H9 (cell line): ENCODE measurements at regions not wholly inside any gene's neighbourhood (a gene's known extent, or its start where the extent isn't known, plus 50 kb on each side); places are given as distances from the start of the nearest gene placed in this dataset.

Experiments used
- DNase-seq: peaks from one replicate; pipeline ENCODE4 v3.0.0-alpha.2; 2017
- H2AFZ ChIP-seq: one replicate; pipeline ENCODE4 v1.6.1; 2013; ENCODE audit warnings: mild to moderate bottlenecking, low read length, control low read depth, moderate library complexity
- H2AK5ac ChIP-seq: 2 replicates; pipeline ENCODE4 v1.6.1; 2013; ENCODE audit warnings: low read length, control low read depth, mixed read lengths; ENCODE audit not compliant: insufficient read length
- H2BK120ac ChIP-seq: one replicate; pipeline ENCODE4 v1.6.1; 2013; ENCODE audit warnings: low read depth, mild to moderate bottlenecking, low read length, control low read depth, inconsistent platforms; ENCODE audit not compliant: poor library complexity, severe bottlenecking
- H2BK12ac ChIP-seq: 2 replicates; pipeline ENCODE4 v1.6.1; 2013; ENCODE audit warnings: low read length, control low read depth, mixed read lengths, low read depth; ENCODE audit not compliant: insufficient read length
- H2BK15ac ChIP-seq: 2 replicates; pipeline ENCODE4 v1.6.1; 2013; ENCODE audit warnings: low read depth, low read length, control low read depth
- H2BK20ac ChIP-seq: one replicate; pipeline ENCODE4 v1.6.1; 2013; ENCODE audit warnings: low read depth, mild to moderate bottlenecking, low read length, control low read depth, inconsistent platforms; ENCODE audit not compliant: poor library complexity, severe bottlenecking
- H2BK5ac ChIP-seq: 2 replicates; pipeline ENCODE4 v1.6.1; 2013; ENCODE audit warnings: low read length, control low read depth, mixed read lengths; ENCODE audit not compliant: insufficient read length
- H3K14ac ChIP-seq: 2 replicates; pipeline ENCODE4 v1.6.1; 2013; ENCODE audit warnings: low read length, control low read depth; ENCODE audit not compliant: insufficient read depth
- H3K18ac ChIP-seq: 2 replicates; pipeline ENCODE4 v1.6.1; 2013; ENCODE audit warnings: low read depth, mild to moderate bottlenecking, mixed read lengths, low read length, control low read depth; ENCODE audit not compliant: insufficient read length
- H3K23ac ChIP-seq: 2 replicates; pipeline ENCODE4 v1.6.1; 2013; ENCODE audit warnings: low read length, control low read depth, mixed read lengths, low read depth; ENCODE audit not compliant: insufficient read length
- H3K23me2 ChIP-seq: 2 replicates; pipeline ENCODE4 v1.6.1; 2013; ENCODE audit warnings: low read depth, mild to moderate bottlenecking, mixed read lengths, low read length, control low read depth; ENCODE audit not compliant: insufficient read length, poor library complexity, severe bottlenecking
- H3K27ac ChIP-seq: 2 replicates; pipeline ENCODE4 v1.5.1; 2013; ENCODE audit warnings: low read length, control low read depth, mixed read lengths, low read depth; ENCODE audit not compliant: insufficient read length
- H3K27me3 ChIP-seq: 2 replicates; pipeline ENCODE4 v1.6.1; 2013; ENCODE audit warnings: low read length, control low read depth, inconsistent platforms; ENCODE audit not compliant: insufficient read depth
- H3K4ac ChIP-seq: 2 replicates; pipeline ENCODE4 v1.6.1; 2013; ENCODE audit warnings: low read depth, mild to moderate bottlenecking, control low read depth, inconsistent platforms, low read length, moderate library complexity
- H3K4me1 ChIP-seq: 2 replicates; pipeline ENCODE4 v1.6.1; 2013; ENCODE audit warnings: low read length, control low read depth, inconsistent platforms; ENCODE audit not compliant: insufficient read depth
- H3K4me2 ChIP-seq: 2 replicates; pipeline ENCODE4 v1.6.1; 2013; ENCODE audit warnings: low read length, control low read depth, mixed read lengths; ENCODE audit not compliant: insufficient read length, insufficient read depth
- H3K56ac ChIP-seq: 2 replicates; pipeline ENCODE4 v1.6.1; 2013; ENCODE audit warnings: low read depth, mild to moderate bottlenecking, mixed read lengths, low read length, control low read depth; ENCODE audit not compliant: insufficient read length
- H3K79me1 ChIP-seq: 2 replicates; pipeline ENCODE4 v1.6.1; 2013; ENCODE audit warnings: low read depth, mild to moderate bottlenecking, moderate library complexity, low read length, control low read depth, inconsistent platforms; ENCODE audit not compliant: insufficient read depth, poor library complexity, severe bottlenecking
- H3K79me2 ChIP-seq: 2 replicates; pipeline ENCODE4 v1.6.1; 2013; ENCODE audit warnings: low read length, control low read depth, inconsistent platforms; ENCODE audit not compliant: insufficient read depth
- H3K9ac ChIP-seq: 2 replicates; pipeline ENCODE4 v1.6.1; 2013; ENCODE audit warnings: low read length, control low read depth, mixed read lengths; ENCODE audit not compliant: insufficient read length; ENCODE audit errors: extremely low read depth
- H3K9me3 ChIP-seq: one replicate; pipeline ENCODE4 v1.6.1; 2013; ENCODE audit warnings: low read depth, low read length, inconsistent platforms; ENCODE audit not compliant: control insufficient read depth
- H3T11ph ChIP-seq: one replicate; pipeline ENCODE4 v1.6.1; 2013; ENCODE audit warnings: mild to moderate bottlenecking, low read length, control low read depth, inconsistent platforms
- H4K20me1 ChIP-seq: one replicate; pipeline ENCODE4 v1.6.1; 2013; ENCODE audit not compliant: control insufficient read depth, insufficient read length, insufficient read depth
- H4K5ac ChIP-seq: 2 replicates; pipeline ENCODE4 v1.6.1; 2013; ENCODE audit warnings: low read depth, mild to moderate bottlenecking, mixed read lengths, low read length, control low read depth; ENCODE audit not compliant: insufficient read length
- H4K8ac ChIP-seq: replicated peaks from 2 replicates; pipeline ENCODE4 v1.6.1; 2013; ENCODE audit warnings: low read length, control low read depth, mixed read lengths, low read depth; ENCODE audit not compliant: insufficient read length
- H4K91ac ChIP-seq: 2 replicates; pipeline ENCODE4 v1.6.1; 2013; ENCODE audit warnings: low read depth, mild to moderate bottlenecking, moderate library complexity, mixed read lengths, low read length, control low read depth; ENCODE audit not compliant: insufficient read length
- H3K27ac Mint-ChIP-seq, 3 experiments: 2 replicates in 2 of 3; 3 replicates in 1 of 3; pipeline ENCODE4 v1.8.0; 2020 to 2021; ENCODE audit warnings: mixed read lengths in 3 of 3, mild to moderate bottlenecking in 1 of 3, moderate library complexity in 1 of 3
- H3K27me3 Mint-ChIP-seq: 2 replicates; pipeline ENCODE4 v1.8.0; 2021; ENCODE audit warnings: low read depth, mild to moderate bottlenecking, moderate library complexity, mixed read lengths
- H3K36me3 Mint-ChIP-seq, 3 experiments: 2 replicates in 2 of 3; 3 replicates in 1 of 3; pipeline ENCODE4 v1.8.0; 2020 to 2021; ENCODE audit warnings: low read depth in 3 of 3, mixed read lengths in 3 of 3; ENCODE audit not compliant: insufficient read depth in 1 of 3
- H3K4me1 Mint-ChIP-seq, 2 experiments: 2 replicates each; pipeline ENCODE4 v1.8.0; 2020; ENCODE audit warnings: mixed read lengths in 2 of 2
- H3K4me3 Mint-ChIP-seq, 2 experiments: 2 replicates in 1 of 2; 3 replicates in 1 of 2; pipeline ENCODE4 v1.8.0; 2020 to 2021; ENCODE audit warnings: mild to moderate bottlenecking in 2 of 2, mixed read lengths in 2 of 2, moderate library complexity in 1 of 2
- H3K9me3 Mint-ChIP-seq, 2 experiments: 2 replicates in 1 of 2; 3 replicates in 1 of 2; pipeline ENCODE4 v1.8.0; 2020; ENCODE audit warnings: mild to moderate bottlenecking in 2 of 2, mixed read lengths in 2 of 2, moderate library complexity in 1 of 2
- CTCF ChIP-seq: fragments of 200-600 bp; sonication (generic); conservative IDR thresholded peaks from 3 replicates; pipeline ENCODE4 v1.8.0; 2021; ENCODE audit warnings: antibody characterized with exemption, mild to moderate bottlenecking
- WGBS: extraction: QIAGEN DNeasy Blood & Tissue Kit; methylation state at CpG from one replicate; pipeline ENCODE4 v1.1.7; 2013; ENCODE audit warnings: missing lambda C conversion rate, low lambda C conversion rate, mixed read lengths; ENCODE audit not compliant: insufficient read length; ENCODE audit errors: extremely low coverage; 5-methylcytosine and 5-hydroxymethylcytosine counted together

GRCh38 chr13:67408798-67409197 is 178.7 kb upstream of the PCDH9 start:
- H4K91ac ChIP-seq, result no peak overlapping the region
- no peak overlapping the region for H4K5ac ChIP-seq
- no peaks in the 10 kb centered on the region for H4K20me1 ChIP-seq
- Mint-ChIP-seq H3K9me3 (no peaks in the 10 kb centered on the region), H3K27me3 (no peaks in the 10 kb centered on the region), H3K4me3 (no peak overlapping the region), H3K4me1 (peaks cover 0 to 3% of the 10 kb centered on the region in 2 experiments; a peak in 1 of 4 replicates), H3K36me3 (no peaks in the 10 kb centered on the region), H3K27ac (no peak overlapping the region)
- no peak overlapping the region for H2BK5ac ChIP-seq
- no peak overlapping the region for H3K4me2 ChIP-seq
- H2BK12ac ChIP-seq, result no peak overlapping the region
- no peak overlapping the region for H3K27ac ChIP-seq
- no peak for TF ChIP-seq CTCF
- no peaks in the 10 kb centered on the region for H3K79me1 ChIP-seq
- H3K23me2 ChIP-seq, result no peaks in the 10 kb centered on the region
- WGBS, result no CpG with 5 or more reads among the region's 1 CpG
- no peak overlapping the region for H3K23ac ChIP-seq
- H3K4me1 ChIP-seq, result no peaks in the 10 kb centered on the region
- no peak overlapping the region for H3K4ac ChIP-seq
- no peak overlapping the region for H3K18ac ChIP-seq
- H3K9me3 ChIP-seq, result no peaks in the 10 kb centered on the region
- no peaks in the 10 kb centered on the region for H3K79me2 ChIP-seq
- no peak overlapping the region for H2BK20ac ChIP-seq
- no peak overlapping the region for H3K14ac ChIP-seq
- H2AFZ ChIP-seq, result no peak overlapping the region
- no peak overlapping the region for H2AK5ac ChIP-seq
- no peak overlapping the region for H4K8ac ChIP-seq
- H2BK15ac ChIP-seq, result no peak overlapping the region
- H3T11ph ChIP-seq, result no peak overlapping the region
- no peak overlapping the region for H3K9ac ChIP-seq
- no peaks in the 10 kb centered on the region for H3K27me3 ChIP-seq
- no peak overlapping the region for H2BK120ac ChIP-seq
- DNase-seq, result no peak
- no peak overlapping the region for H3K56ac ChIP-seq
